Astrocyte (in vitro differentiated cells and primary cell): ENCODE measurements at regions not wholly inside any gene's neighbourhood (a gene's known extent, or its start where the extent isn't known, plus 50 kb on each side); places are given as distances from the start of the nearest gene placed in this dataset.

Experiments
- DNase-seq: peaks from one replicate; pipeline ENCODE4 v3.0.0-alpha.2; 2010; ENCODE audit warnings: low read depth
- FAIRE-seq: peaks from 2 replicates; lab custom pipeline; 2011; peaks lifted over from hg19 to GRCh38; lab: Jason Lieb, UNC
- H2AFZ ChIP-seq: 2 replicates; pipeline ENCODE4 v1.6.0; 2012; ENCODE audit warnings: low read depth, low read length, inconsistent platforms
- H3K27ac ChIP-seq: 2 replicates; pipeline ENCODE4 v1.5.1; 2011; ENCODE audit warnings: low read depth, low read length, inconsistent platforms
- H3K27me3 ChIP-seq: 2 replicates; pipeline ENCODE4 v1.6.0; 2011; ENCODE audit warnings: low read length, inconsistent platforms; ENCODE audit not compliant: insufficient read depth
- H3K36me3 ChIP-seq: 2 replicates; pipeline ENCODE4 v1.5.1; 2011; ENCODE audit warnings: low read length, inconsistent platforms; ENCODE audit not compliant: insufficient read depth
- H3K4me1 ChIP-seq: 2 replicates; pipeline ENCODE4 v1.5.1; 2011; ENCODE audit warnings: low read length, inconsistent platforms; ENCODE audit not compliant: insufficient read depth
- H3K4me2 ChIP-seq: 2 replicates; pipeline ENCODE4 v1.6.0; 2012; ENCODE audit warnings: low read length, inconsistent platforms
- H3K4me3 ChIP-seq: 2 replicates; pipeline ENCODE4 v1.5.1; 2011; ENCODE audit warnings: low read depth, mild to moderate bottlenecking, low read length, inconsistent platforms; ENCODE audit not compliant: insufficient read depth
- H3K79me2 ChIP-seq: 2 replicates; pipeline ENCODE4 v1.6.0; 2012; ENCODE audit warnings: mild to moderate bottlenecking, low read length, inconsistent platforms; ENCODE audit not compliant: insufficient read depth
- H3K9ac ChIP-seq: 2 replicates; pipeline ENCODE4 v1.6.0; 2012; ENCODE audit warnings: mild to moderate bottlenecking, low read length, inconsistent platforms
- H3K9me3 ChIP-seq: 2 replicates; pipeline ENCODE4 v1.5.1; 2012; ENCODE audit warnings: low read depth, mild to moderate bottlenecking, low read length, inconsistent platforms; ENCODE audit not compliant: insufficient read depth
- H4K20me1 ChIP-seq: 2 replicates; pipeline ENCODE4 v1.6.0; 2012; ENCODE audit warnings: low read length, inconsistent platforms; ENCODE audit not compliant: insufficient read depth
- H3K27ac Mint-ChIP-seq: one replicate; pipeline ENCODE4 v1.8.0; 2021; ENCODE audit warnings: mild to moderate bottlenecking, mixed read lengths; ENCODE audit not compliant: unreplicated experiment
- H3K27me3 Mint-ChIP-seq: one replicate; pipeline ENCODE4 v1.8.0; 2021; ENCODE audit warnings: low read depth, mixed read lengths; ENCODE audit not compliant: unreplicated experiment
- H3K36me3 Mint-ChIP-seq: one replicate; pipeline ENCODE4 v1.8.0; 2021; ENCODE audit warnings: low read depth, mixed read lengths; ENCODE audit not compliant: unreplicated experiment
- H3K4me1 Mint-ChIP-seq: one replicate; pipeline ENCODE4 v1.8.0; 2021; ENCODE audit warnings: low read depth, mixed read lengths; ENCODE audit not compliant: unreplicated experiment
- H3K4me3 Mint-ChIP-seq: one replicate; pipeline ENCODE4 v1.8.0; 2021; ENCODE audit warnings: mild to moderate bottlenecking, moderate library complexity, mixed read lengths; ENCODE audit not compliant: unreplicated experiment
- H3K9me3 Mint-ChIP-seq: one replicate; pipeline ENCODE4 v1.8.0; 2021; ENCODE audit warnings: mild to moderate bottlenecking, mixed read lengths; ENCODE audit not compliant: unreplicated experiment
- CTCF ChIP-seq: IDR thresholded peaks from 2 replicates; pipeline ENCODE4 v1.5.1; 2011; ENCODE audit warnings: low read depth, mild to moderate bottlenecking, inconsistent platforms, low read length, moderate library complexity; ENCODE audit not compliant: insufficient read depth
- EZH2 ChIP-seq: IDR thresholded peaks from 2 replicates; pipeline ENCODE4 v1.6.1; 2012; ENCODE audit warnings: mild to moderate bottlenecking, low read length, inconsistent platforms; ENCODE audit not compliant: insufficient read depth

- peaks cover 2% of the 10 kb centered on the region for H3K36me3 Mint-ChIP-seq
- Histone ChIP-seq H3K27me3 (peaks cover 5% of the 10 kb centered on the region), H2AFZ (no peak overlapping the region), H3K4me2 (no peak overlapping the region), H3K9ac (no peak overlapping the region), H4K20me1 (no peaks in the 10 kb centered on the region), H3K4me1 (no peaks in the 10 kb centered on the region), H3K27ac (no peak overlapping the region), H3K79me2 (no peaks in the 10 kb centered on the region), H3K36me3 (no peaks in the 10 kb centered on the region), H3K4me3 (no peak overlapping the region), H3K9me3 (no peaks in the 10 kb centered on the region)
- H3K9me3 Mint-ChIP-seq = peaks cover 18% of the 10 kb centered on the region
- no peak for TF ChIP-seq CTCF
- TF ChIP-seq EZH2 = no peak
- no peak overlapping the region for H3K4me3 Mint-ChIP-seq
- DNase-seq (no peak), FAIRE-seq (no peak)
- peaks cover 1% of the 10 kb centered on the region for H3K27me3 Mint-ChIP-seq
- no peaks in the 10 kb centered on the region for H3K4me1 Mint-ChIP-seq
- H3K27ac Mint-ChIP-seq = no peak overlapping the region
Observed at GRCh38 chr22:47274196-47274595, 511.7 kb downstream of the TBC1D22A start.

GRCh38 chr22:47270463-47271135 lies 508.1 kb downstream of the TBC1D22A start:
- Histone ChIP-seq H3K4me1 (no peaks in the 10 kb centered on the region), H3K4me3 (no peak overlapping the region), H4K20me1 (no peaks in the 10 kb centered on the region), H3K27me3 (no peaks in the 10 kb centered on the region), H3K36me3 (no peaks in the 10 kb centered on the region), H3K9ac (no peak overlapping the region), H3K27ac (no peak overlapping the region), H2AFZ (no peak overlapping the region), H3K9me3 (no peaks in the 10 kb centered on the region), H3K4me2 (no peak overlapping the region), H3K79me2 (no peaks in the 10 kb centered on the region)
- H3K4me3 Mint-ChIP-seq = no peak overlapping the region
- TF ChIP-seq EZH2 (no peak), CTCF (no peak)
- DNase-seq (no peak), FAIRE-seq (no peak)
- peaks cover 10% of the 10 kb centered on the region for H3K9me3 Mint-ChIP-seq
- H3K27me3 Mint-ChIP-seq = no peaks in the 10 kb centered on the region
- H3K36me3 Mint-ChIP-seq = no peaks in the 10 kb centered on the region
- no peaks in the 10 kb centered on the region for H3K4me1 Mint-ChIP-seq
- H3K27ac Mint-ChIP-seq = no peak overlapping the region

- H2AFZ ChIP-seq = no peak overlapping the region
- TF ChIP-seq EZH2 = no peak
- TF ChIP-seq CTCF = no peak
- H3K9ac ChIP-seq = no peak overlapping the region
- no peaks in the 10 kb centered on the region for H3K79me2 ChIP-seq
- H3K27ac Mint-ChIP-seq = no peak overlapping the region
- H3K27me3 ChIP-seq = no peaks in the 10 kb centered on the region
- no peak for DNase-seq
- no peaks in the 10 kb centered on the region for H3K9me3 ChIP-seq
- FAIRE-seq = no peak
- H3K4me3 ChIP-seq = no peak overlapping the region
- H3K4me1 ChIP-seq = no peaks in the 10 kb centered on the region
- no peaks in the 10 kb centered on the region for H3K36me3 ChIP-seq
- no peaks in the 10 kb centered on the region for H4K20me1 ChIP-seq
- no peak overlapping the region for H3K4me2 ChIP-seq
- no peaks in the 10 kb centered on the region for H3K36me3 Mint-ChIP-seq
- H3K27ac ChIP-seq = no peak overlapping the region
- H3K27me3 Mint-ChIP-seq = no peaks in the 10 kb centered on the region
- H3K4me3 Mint-ChIP-seq = no peak overlapping the region
- H3K4me1 Mint-ChIP-seq = no peaks in the 10 kb centered on the region
- H3K9me3 Mint-ChIP-seq = peaks cover 5% of the 10 kb centered on the region
Observed at GRCh38 chr22:47269516-47270088, 507.2 kb downstream of the TBC1D22A start.
